Suppressor macrophage treated with lipopolysaccharide for 4 hours (primary cell): ENCODE measurements at regions not wholly inside any gene's neighbourhood (a gene's known extent, or its start where the extent isn't known, plus 50 kb on each side); places are given as distances from the start of the nearest gene placed in this dataset.

ENCODE experiments used
- DNase-seq: peaks from one replicate; pipeline ENCODE4 v3.0.0-alpha.2; 2020

GRCh38 chr2:66691031-66691965 is 256.4 kb downstream of the MEIS1 start:
- no peak for DNase-seq

- no peak for DNase-seq
Observed at GRCh38 chr2:66692521-66693054, 257.7 kb downstream of the MEIS1 start.

GRCh38 chr2:66693076-66693965 is 258.4 kb downstream of the MEIS1 start:
- DNase-seq = no peak

GRCh38 chr2:66694087-66694860 is 259.3 kb downstream of the MEIS1 start:
- no peak for DNase-seq

- DNase-seq = no peak
Observed at GRCh38 chr2:66695226-66695735, 260.4 kb downstream of the MEIS1 start.

GRCh38 chr2:66696374-66696773 is 261.4 kb downstream of the MEIS1 start:
- no peak for DNase-seq

GRCh38 chr2:66696886-66697285 is 262.0 kb downstream of the MEIS1 start:
- no peak for DNase-seq

GRCh38 chr2:66697366-66697765 is 262.4 kb downstream of the MEIS1 start:
- no peak for DNase-seq

GRCh38 chr2:66698091-66698490 is 263.2 kb downstream of the MEIS1 start:
- no peak for DNase-seq

GRCh38 chr2:66698576-66699239 is 263.8 kb downstream of the MEIS1 start:
- DNase-seq = no peak

- DNase-seq = no peak
Observed at GRCh38 chr2:66699416-66699792, 264.5 kb downstream of the MEIS1 start.

- no peak for DNase-seq
Observed at GRCh38 chr2:66699793-66700676, 265.1 kb downstream of the MEIS1 start.

GRCh38 chr2:66700677-66701066 is 265.7 kb downstream of the MEIS1 start:
- no peak for DNase-seq

- DNase-seq = no peak
Observed at GRCh38 chr2:66701251-66701650, 266.3 kb downstream of the MEIS1 start.

GRCh38 chr2:66701656-66702055 is 266.7 kb downstream of the MEIS1 start:
- no peak for DNase-seq

GRCh38 chr2:66702301-66702700 is 267.4 kb downstream of the MEIS1 start:
- DNase-seq = no peak

GRCh38 chr2:66704786-66705185 is 269.9 kb downstream of the MEIS1 start:
- no peak for DNase-seq

- DNase-seq = no peak
Observed at GRCh38 chr2:66714610-66715009, 279.7 kb downstream of the MEIS1 start.

- no peak for DNase-seq
Observed at GRCh38 chr2:66717218-66717905, 282.4 kb downstream of the MEIS1 start.

GRCh38 chr2:66717973-66718372 is 283.0 kb downstream of the MEIS1 start:
- DNase-seq = no peak
